NB4 (cell line): ENCODE measurements at regions not wholly inside any gene's neighbourhood (a gene's known extent, or its start where the extent isn't known, plus 50 kb on each side); places are given as distances from the start of the nearest gene placed in this dataset.

ENCODE experiments used
- DNase-seq: peaks from one replicate; pipeline ENCODE4 v3.0.0; 2010; ENCODE audit warnings: low read depth
- H3K4me3 ChIP-seq: one replicate; pipeline ENCODE4 v1.5.1; 2011; ENCODE audit warnings: mild to moderate bottlenecking, low read depth, low read length, moderate library complexity
- MYC ChIP-seq: IDR thresholded peaks from 2 replicates; pipeline ENCODE4 v1.6.1; 2011; ENCODE audit warnings: low read depth, low read length
- POLR2A ChIP-seq: IDR thresholded peaks from 2 replicates; pipeline ENCODE4 v1.6.1; 2011; ENCODE audit warnings: mild to moderate bottlenecking; ENCODE audit not compliant: insufficient read length; ENCODE audit errors: extremely low read depth
- TF ChIP-seq, protein P1 (sequence below): IDR thresholded peaks from 2 replicates; pipeline ENCODE4 v1.6.1; 2011; ENCODE audit warnings: low read depth, low read length
- TF ChIP-seq, protein P2 (sequence below): IDR thresholded peaks from one replicate; pipeline ENCODE4 v1.5.1; 2012; ENCODE audit warnings: low read depth, low read length

GRCh38 chr5:120738568-120738967 lies 274.5 kb downstream of the PRR16 start:
- no peak for DNase-seq
- TF ChIP-seq, protein P1, sequence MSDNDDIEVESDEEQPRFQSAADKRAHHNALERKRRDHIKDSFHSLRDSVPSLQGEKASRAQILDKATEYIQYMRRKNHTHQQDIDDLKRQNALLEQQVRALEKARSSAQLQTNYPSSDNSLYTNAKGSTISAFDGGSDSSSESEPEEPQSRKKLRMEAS: no peak
- no peak for TF ChIP-seq POLR2A
- TF ChIP-seq, protein P2, sequence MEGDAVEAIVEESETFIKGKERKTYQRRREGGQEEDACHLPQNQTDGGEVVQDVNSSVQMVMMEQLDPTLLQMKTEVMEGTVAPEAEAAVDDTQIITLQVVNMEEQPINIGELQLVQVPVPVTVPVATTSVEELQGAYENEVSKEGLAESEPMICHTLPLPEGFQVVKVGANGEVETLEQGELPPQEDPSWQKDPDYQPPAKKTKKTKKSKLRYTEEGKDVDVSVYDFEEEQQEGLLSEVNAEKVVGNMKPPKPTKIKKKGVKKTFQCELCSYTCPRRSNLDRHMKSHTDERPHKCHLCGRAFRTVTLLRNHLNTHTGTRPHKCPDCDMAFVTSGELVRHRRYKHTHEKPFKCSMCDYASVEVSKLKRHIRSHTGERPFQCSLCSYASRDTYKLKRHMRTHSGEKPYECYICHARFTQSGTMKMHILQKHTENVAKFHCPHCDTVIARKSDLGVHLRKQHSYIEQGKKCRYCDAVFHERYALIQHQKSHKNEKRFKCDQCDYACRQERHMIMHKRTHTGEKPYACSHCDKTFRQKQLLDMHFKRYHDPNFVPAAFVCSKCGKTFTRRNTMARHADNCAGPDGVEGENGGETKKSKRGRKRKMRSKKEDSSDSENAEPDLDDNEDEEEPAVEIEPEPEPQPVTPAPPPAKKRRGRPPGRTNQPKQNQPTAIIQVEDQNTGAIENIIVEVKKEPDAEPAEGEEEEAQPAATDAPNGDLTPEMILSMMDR: no peak
- TF ChIP-seq MYC: no peak
- H3K4me3 ChIP-seq: no peak overlapping the region

GRCh38 chr5:120740989-120741388 lies 276.9 kb downstream of the PRR16 start:
- no peak overlapping the region for H3K4me3 ChIP-seq
- no peak for DNase-seq
- TF ChIP-seq, protein P2: no peak
- TF ChIP-seq, protein P1: no peak
- TF ChIP-seq MYC (no peak), POLR2A (no peak)

- no peak overlapping the region for H3K4me3 ChIP-seq
- DNase-seq: no peak
- TF ChIP-seq, protein P2: no peak
- TF ChIP-seq, protein P1: no peak
- TF ChIP-seq POLR2A (no peak), MYC (no peak)
Measured at GRCh38 chr5:120748474-120748873, 284.4 kb downstream of the PRR16 start.

DNA sequence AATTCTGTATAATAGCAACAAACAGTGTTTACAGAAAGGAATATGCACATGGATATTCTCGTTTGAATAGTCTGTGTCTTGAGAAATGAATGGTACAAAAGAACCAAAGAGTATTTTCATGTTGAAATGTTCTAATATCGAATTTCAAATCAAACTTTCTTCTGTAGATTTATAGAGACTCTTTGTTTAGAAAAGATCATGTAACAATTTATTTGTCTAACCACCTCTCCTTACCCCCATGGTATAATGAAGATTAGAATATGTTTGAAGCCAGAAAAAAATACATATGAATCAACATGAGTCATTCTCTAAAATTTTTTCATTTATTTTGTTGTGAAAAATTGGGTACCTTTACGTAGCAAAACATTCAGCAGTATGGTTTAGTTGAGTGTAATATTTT lies 285.6 kb downstream of the PRR16 start:
- no peak for DNase-seq
- TF ChIP-seq, protein P1: no peak
- TF ChIP-seq, protein P2: no peak
- TF ChIP-seq POLR2A (no peak), MYC (no peak)
- no peak overlapping the region for H3K4me3 ChIP-seq

DNA sequence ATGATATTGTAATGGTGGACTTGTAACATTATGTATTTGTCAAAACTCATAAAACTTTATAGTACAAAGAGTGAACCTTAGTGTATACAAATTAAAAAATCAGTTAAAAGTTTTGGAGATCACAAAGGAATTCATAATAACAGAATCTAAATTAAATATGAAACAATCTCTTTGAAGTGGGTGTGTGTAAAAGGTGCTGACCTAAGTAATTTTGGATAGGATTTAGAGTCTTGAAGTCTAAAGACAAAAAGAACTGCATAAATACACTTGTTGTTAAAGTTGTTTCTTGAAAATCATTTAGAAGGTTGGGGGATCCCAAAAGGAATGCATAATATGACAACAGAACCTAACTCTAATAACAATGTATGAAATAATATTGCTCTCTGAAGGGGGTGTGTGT lies 295.5 kb downstream of the PRR16 start:
- no peak for TF ChIP-seq POLR2A
- TF ChIP-seq, protein P2: no peak
- TF ChIP-seq, protein P1: no peak
- TF ChIP-seq MYC: no peak
- no peak overlapping the region for H3K4me3 ChIP-seq
- no peak for DNase-seq

DNA sequence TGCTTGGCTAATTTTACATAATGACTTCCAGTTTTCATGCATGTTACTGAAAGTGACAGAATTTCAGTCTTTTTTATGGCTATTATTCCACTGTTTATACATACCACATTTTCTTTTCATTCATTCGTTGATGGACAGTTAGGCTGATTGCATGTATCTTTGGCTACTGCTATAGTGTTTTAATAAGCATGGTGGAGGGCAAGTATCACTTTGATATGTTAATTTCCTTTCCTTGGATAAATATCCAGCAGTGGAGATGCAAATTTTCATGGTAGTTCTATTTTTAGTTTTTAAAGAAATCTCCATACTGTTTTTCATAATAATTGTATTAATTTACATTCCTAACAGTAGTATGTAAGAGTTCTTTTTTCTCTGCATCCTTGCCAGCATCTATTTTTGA lies 297.9 kb downstream of the PRR16 start:
- no peak for DNase-seq
- H3K4me3 ChIP-seq: no peak overlapping the region
- TF ChIP-seq, protein P2: no peak
- TF ChIP-seq MYC: no peak
- TF ChIP-seq, protein P1: no peak
- no peak for TF ChIP-seq POLR2A
